ENCODE measurements at regions not wholly inside any gene's neighbourhood (a gene's known extent, or its start where the extent isn't known, plus 50 kb on each side); places are given as distances from the start of the nearest gene placed in this dataset.

DNA sequence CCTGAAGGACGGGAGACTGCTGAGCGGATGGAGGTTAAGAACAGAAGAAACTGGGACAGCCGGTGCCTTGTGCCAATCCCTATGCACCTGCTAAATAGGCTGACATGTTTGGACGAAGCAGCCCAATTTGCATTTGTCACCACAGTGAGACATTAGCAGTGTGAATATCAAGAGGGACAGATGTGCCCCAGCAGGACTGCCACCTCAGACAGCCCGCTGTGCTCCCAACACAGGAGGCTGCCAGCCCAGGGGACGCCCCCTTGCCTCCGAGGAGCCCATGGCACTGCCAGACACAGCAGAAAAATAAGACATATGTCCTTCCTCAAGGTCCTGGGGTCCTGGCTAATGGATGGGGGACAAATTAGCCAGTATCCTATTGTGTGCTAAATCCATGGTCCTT, 306.7 kb upstream of the POU3F3 start:
- H3K36me3 ChIP-seq, result no peaks in the 10 kb centered on the region
- intact Hi-C loops (cut with DNase I), result no loop called here
- H3K27ac ChIP-seq, result no peak overlapping the region
- no peaks in the 10 kb centered on the region for H3K4me1 ChIP-seq
- WGBS, 2 donors, result 90 to 91% methylated on average over 7 of the region's 7 CpGs
- no peaks in the 10 kb centered on the region for H3K27me3 ChIP-seq
- no peak overlapping the region for H3K4me3 ChIP-seq
- no peaks in the 10 kb centered on the region for H3K9me3 ChIP-seq
- TF ChIP-seq EP300 (IDR thresholded peaks at IDR 0.05), result no peak
- TF ChIP-seq POLR2AphosphoS5 (IDR thresholded peaks at IDR 0.05), result no peak
- TF ChIP-seq POLR2A (IDR thresholded peaks at IDR 0.05), result no peak
- TF ChIP-seq, protein P1, sequence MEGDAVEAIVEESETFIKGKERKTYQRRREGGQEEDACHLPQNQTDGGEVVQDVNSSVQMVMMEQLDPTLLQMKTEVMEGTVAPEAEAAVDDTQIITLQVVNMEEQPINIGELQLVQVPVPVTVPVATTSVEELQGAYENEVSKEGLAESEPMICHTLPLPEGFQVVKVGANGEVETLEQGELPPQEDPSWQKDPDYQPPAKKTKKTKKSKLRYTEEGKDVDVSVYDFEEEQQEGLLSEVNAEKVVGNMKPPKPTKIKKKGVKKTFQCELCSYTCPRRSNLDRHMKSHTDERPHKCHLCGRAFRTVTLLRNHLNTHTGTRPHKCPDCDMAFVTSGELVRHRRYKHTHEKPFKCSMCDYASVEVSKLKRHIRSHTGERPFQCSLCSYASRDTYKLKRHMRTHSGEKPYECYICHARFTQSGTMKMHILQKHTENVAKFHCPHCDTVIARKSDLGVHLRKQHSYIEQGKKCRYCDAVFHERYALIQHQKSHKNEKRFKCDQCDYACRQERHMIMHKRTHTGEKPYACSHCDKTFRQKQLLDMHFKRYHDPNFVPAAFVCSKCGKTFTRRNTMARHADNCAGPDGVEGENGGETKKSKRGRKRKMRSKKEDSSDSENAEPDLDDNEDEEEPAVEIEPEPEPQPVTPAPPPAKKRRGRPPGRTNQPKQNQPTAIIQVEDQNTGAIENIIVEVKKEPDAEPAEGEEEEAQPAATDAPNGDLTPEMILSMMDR (IDR thresholded peaks at IDR 0.05), result no peak
- DNase-seq, result no peak

- WGBS, 2 donors, result 76 to 77% methylated on average over 8 of the region's 8 CpGs
- intact Hi-C loops (cut with DNase I), result no loop called here
- Histone ChIP-seq H3K4me1 (no peaks in the 10 kb centered on the region), H3K36me3 (no peaks in the 10 kb centered on the region), H3K4me3 (no peak overlapping the region), H3K9me3 (no peaks in the 10 kb centered on the region), H3K27ac (no peak overlapping the region), H3K27me3 (no peaks in the 10 kb centered on the region)
- no peak for TF ChIP-seq EP300 (IDR thresholded peaks at IDR 0.05)
- TF ChIP-seq, protein P1 (IDR thresholded peaks at IDR 0.05), result no peak
- TF ChIP-seq POLR2AphosphoS5 (IDR thresholded peaks at IDR 0.05), result no peak
- no peak for DNase-seq
These were observed 292.7 kb upstream of the POU3F3 start for GRCh38 chr2:104561251-104561650.

- no peak for DNase-seq
- Histone ChIP-seq H3K27ac (no peak overlapping the region), H3K36me3 (no peaks in the 10 kb centered on the region), H3K4me3 (no peak overlapping the region), H3K4me1 (no peaks in the 10 kb centered on the region), H3K9me3 (no peaks in the 10 kb centered on the region), H3K27me3 (no peaks in the 10 kb centered on the region)
- no peak for TF ChIP-seq EP300 (IDR thresholded peaks at IDR 0.05)
- no peak for TF ChIP-seq POLR2AphosphoS5 (IDR thresholded peaks at IDR 0.05)
- no peak for TF ChIP-seq POLR2A (IDR thresholded peaks at IDR 0.05)
- TF ChIP-seq, protein P1 (IDR thresholded peaks at IDR 0.05), result no peak
- 51 to 60% methylated on average over 3 of the region's 3 CpGs for WGBS, 2 donors
- intact Hi-C loops (cut with DNase I), result no loop called here
These were observed 291.4 kb upstream of the POU3F3 start for GRCh38 chr2:104562537-104562936.

DNA sequence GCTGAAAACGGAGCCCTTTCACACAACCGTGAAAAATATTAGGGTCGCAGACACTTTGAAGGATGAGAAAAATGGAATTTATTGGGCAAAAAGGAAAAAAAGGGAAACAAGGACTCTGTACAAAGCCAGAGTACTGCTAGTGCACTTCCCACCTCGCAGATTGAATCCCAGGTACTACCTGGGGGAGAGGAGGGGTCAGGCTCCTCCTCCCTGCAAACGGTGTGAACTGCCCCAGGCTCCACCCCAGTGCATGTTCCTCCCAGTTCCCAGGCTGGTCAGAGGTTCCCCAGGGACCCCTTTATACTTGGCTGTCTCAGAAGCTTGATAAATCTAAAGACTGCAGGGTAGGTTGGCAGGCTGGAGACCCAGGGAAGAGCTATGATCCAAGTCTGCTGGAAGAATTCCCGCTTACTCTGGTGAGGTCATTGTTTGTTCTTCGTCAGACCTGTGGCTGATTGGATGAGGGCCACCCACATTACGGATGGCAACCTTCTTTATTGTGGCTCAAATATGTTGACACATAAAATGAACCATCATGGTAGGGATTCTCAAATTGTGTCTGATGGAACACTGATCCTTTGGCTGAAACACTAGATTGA, 290.4 kb upstream of the POU3F3 start:
- no peaks in the 10 kb centered on the region for H3K4me1 ChIP-seq
- TF ChIP-seq EP300 (IDR thresholded peaks at IDR 0.05), result no peak
- TF ChIP-seq, protein P1 (IDR thresholded peaks at IDR 0.05), result no peak
- no peak for TF ChIP-seq POLR2A (IDR thresholded peaks at IDR 0.05)
- no peak for TF ChIP-seq POLR2AphosphoS5 (IDR thresholded peaks at IDR 0.05)
- DNase-seq, result no peak
- no peaks in the 10 kb centered on the region for H3K9me3 ChIP-seq
- H3K27ac ChIP-seq, result no peak overlapping the region
- intact Hi-C loops (cut with DNase I), result no loop called here
- H3K27me3 ChIP-seq, result no peaks in the 10 kb centered on the region
- WGBS, 2 donors, result 46 to 79% methylated on average over 8 of the region's 8 CpGs
- no peak overlapping the region for H3K4me3 ChIP-seq
- no peaks in the 10 kb centered on the region for H3K36me3 ChIP-seq

DNA sequence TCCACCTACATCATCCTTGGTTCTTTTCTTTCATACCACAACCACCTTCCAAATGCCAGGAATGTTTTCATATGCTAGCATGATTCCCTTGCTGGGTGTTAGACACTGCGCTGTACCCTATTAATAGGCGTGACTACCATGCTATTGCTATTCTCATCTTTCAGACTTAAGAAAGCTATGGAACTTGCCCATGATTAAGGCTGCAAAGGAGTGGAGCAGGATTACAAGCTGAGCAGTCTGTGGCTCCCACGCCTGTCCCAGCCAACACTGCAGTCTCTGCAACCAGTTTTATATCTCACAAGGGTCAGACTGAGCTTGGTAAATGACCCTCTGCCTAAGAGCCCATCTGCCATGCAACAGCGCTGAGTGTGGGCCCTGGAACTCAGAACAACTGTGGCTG, 285.7 kb upstream of the POU3F3 start:
- Histone ChIP-seq H3K27ac (no peak overlapping the region), H3K36me3 (no peaks in the 10 kb centered on the region), H3K27me3 (no peaks in the 10 kb centered on the region), H3K9me3 (no peaks in the 10 kb centered on the region), H3K4me1 (no peaks in the 10 kb centered on the region), H3K4me3 (no peak overlapping the region)
- intact Hi-C loops (cut with DNase I), result no loop called here
- WGBS, 2 donors, result 91 to 92% methylated on average over 4 of the region's 4 CpGs
- TF ChIP-seq, protein P1 (IDR thresholded peaks at IDR 0.05), result no peak
- no peak for TF ChIP-seq EP300 (IDR thresholded peaks at IDR 0.05)
- TF ChIP-seq POLR2A (IDR thresholded peaks at IDR 0.05), result no peak
- no peak for TF ChIP-seq POLR2AphosphoS5 (IDR thresholded peaks at IDR 0.05)
- no peak for DNase-seq
